GM12878 (cell line): ENCODE measurements at regions not wholly inside any gene's neighbourhood (a gene's known extent, or its start where the extent isn't known, plus 50 kb on each side); places are given as distances from the start of the nearest gene placed in this dataset.

Experiments used
- ATAC-seq: fragments of 200-7000 bp; cut with Tn5 transposase; 3 replicates; pipeline ENCODE4 v1.9.1; 2020; ENCODE audit warnings: mild to moderate bottlenecking, moderate library complexity
- BruUV-seq: library from RNA; stranded (reverse); fragments of 400-500 nt; replicated peaks from 2 replicates; lab custom pipeline; 2021; lab: Mats Ljungman, UMichigan
- CTCF ChIA-PET: fragments of 300-600 bp; sonication (Branson Sonifier 250); formaldehyde crosslinking; extraction: SDS; loops from one replicate; lab custom pipeline; 2021; ENCODE audit warnings: inconsistent platforms; lab: Yijun Ruan, JAX
- POLR2A ChIA-PET: fragments of 350-600 bp; formaldehyde crosslinking; extraction: SDS; loops from one replicate; lab custom pipeline; 2021; ENCODE audit warnings: inconsistent platforms; lab: Charles Lee
- RAD21 ChIA-PET: fragments of 300-600 bp; sonication (Branson Sonifier 250); formaldehyde crosslinking; loops from one replicate; lab custom pipeline; 2023; ENCODE audit warnings: antibody characterized with exemption; ENCODE audit not compliant: unreplicated experiment; lab: Charles Lee
- SMC1A ChIA-PET: fragments of 300-600 bp; sonication (Branson Sonifier 250); formaldehyde crosslinking; loops from one replicate; lab custom pipeline; 2023; ENCODE audit not compliant: unreplicated experiment, uncharacterized antibody; lab: Charles Lee
- DNase-seq: peaks from one replicate; pipeline ENCODE4 v3.0.0-alpha.2; 2011; ENCODE audit warnings: low read depth, low spot score
- FAIRE-seq: peaks from 3 replicates; lab custom pipeline; 2011; peaks lifted over from hg19 to GRCh38; lab: Jason Lieb, UNC
- H2AFZ ChIP-seq: 2 replicates; pipeline ENCODE4 v1.6.0; 2011; ENCODE audit warnings: low read depth, low read length, control low read depth; ENCODE audit not compliant: control insufficient read depth
- H3K27ac ChIP-seq: 2 replicates; pipeline ENCODE4 v1.5.1; 2011; ENCODE audit warnings: control low read depth; ENCODE audit not compliant: control insufficient read depth, insufficient read depth
- H3K27me3 ChIP-seq, 2 experiments: replicated peaks in 1 of 2; 2 replicates each; pipeline versions ENCODE4 v1.6.0 to v1.6.1; 2011; ENCODE audit warnings: low read length in 1 of 2; ENCODE audit not compliant: control insufficient read depth in 2 of 2, insufficient read depth in 2 of 2
- H3K36me3 ChIP-seq, 2 experiments: 2 replicates each; pipeline ENCODE4 v1.5.1; 2011; ENCODE audit warnings: low read length in 1 of 2; ENCODE audit not compliant: control insufficient read depth in 2 of 2, insufficient read depth in 2 of 2
- H3K4me1 ChIP-seq: 2 replicates; pipeline ENCODE4 v1.6.1; 2011; ENCODE audit warnings: mild to moderate bottlenecking, low read length, moderate library complexity, mixed read lengths; ENCODE audit not compliant: control insufficient read depth, insufficient read depth
- H3K4me2 ChIP-seq: 2 replicates; pipeline ENCODE4 v1.6.0; 2011; ENCODE audit warnings: control low read depth; ENCODE audit not compliant: control insufficient read depth, insufficient read depth
- H3K4me3 ChIP-seq: fragments of 200-600 bp; sonication (generic); 2 replicates; pipeline ENCODE4 v1.5.1; 2016
- H3K79me2 ChIP-seq: 2 replicates; pipeline ENCODE4 v1.6.0; 2011; ENCODE audit warnings: low read length; ENCODE audit not compliant: control insufficient read depth, insufficient read depth
- H3K9ac ChIP-seq: 2 replicates; pipeline ENCODE4 v1.8.0; 2011; ENCODE audit warnings: low read length, control low read depth, mixed read lengths; ENCODE audit not compliant: control insufficient read depth, insufficient read depth
- H3K9me3 ChIP-seq: replicated peaks from 3 replicates; pipeline ENCODE4 v1.5.1; 2011; ENCODE audit warnings: mild to moderate bottlenecking, low read length; ENCODE audit not compliant: control insufficient read depth, insufficient read depth
- H4K20me1 ChIP-seq: 2 replicates; pipeline ENCODE4 v1.6.0; 2011; ENCODE audit not compliant: control insufficient read depth, insufficient read depth
- CBX3 ChIP-seq: fragments of 200-600 bp; sonication (generic); IDR thresholded peaks from 2 replicates; pipeline ENCODE4 v1.6.1; 2016; ENCODE audit warnings: low read depth, borderline replicate concordance
- E4F1 ChIP-seq: fragments of 450-650 bp; IDR thresholded peaks from 2 replicates; pipeline ENCODE4 v1.6.1; 2018; ENCODE audit warnings: borderline replicate concordance, mild to moderate bottlenecking; ENCODE audit not compliant: partially characterized antibody
- EP300 ChIP-seq, 2 experiments: fragments of 150-350 bp in 1 of 2; IDR thresholded peaks; 2 replicates each; pipeline ENCODE4 v1.6.1; 2011 to 2012; ENCODE audit warnings: low read depth in 2 of 2, low read length in 2 of 2, borderline replicate concordance in 1 of 2, improper control_type of control experiment in 1 of 2, inconsistent platforms in 1 of 2; ENCODE audit not compliant: control insufficient read depth in 1 of 2
- EZH2 ChIP-seq: IDR thresholded peaks from 2 replicates; pipeline ENCODE4 v1.6.1; 2012; ENCODE audit warnings: low read depth, mild to moderate bottlenecking, control low read depth, inconsistent platforms, low read length, borderline replicate concordance; ENCODE audit not compliant: control insufficient read depth
- FOS ChIP-seq: IDR thresholded peaks from 3 replicates; pipeline ENCODE4 v1.6.1; 2011; ENCODE audit warnings: borderline replicate concordance; ENCODE audit not compliant: insufficient read length; ENCODE audit errors: extremely low read depth
- HDAC6 ChIP-seq: fragments of 200-600 bp; sonication (generic); IDR thresholded peaks from one replicate; pipeline ENCODE4 v1.8.0; 2017; ENCODE audit warnings: antibody characterized with exemption; ENCODE audit not compliant: unreplicated experiment
- RAD51 ChIP-seq: fragments of 450-650 bp; IDR thresholded peaks from 2 replicates; pipeline ENCODE4 v1.6.1; 2016; ENCODE audit warnings: moderate library complexity, mild to moderate bottlenecking, inconsistent platforms
- RUNX3 ChIP-seq: IDR thresholded peaks from 2 replicates; pipeline ENCODE4 v1.6.1; 2012; ENCODE audit warnings: low read length, inconsistent platforms
- SIX5 ChIP-seq: IDR thresholded peaks from 2 replicates; pipeline ENCODE4 v1.6.1; 2011; ENCODE audit warnings: mild to moderate bottlenecking, low read depth, low read length, moderate library complexity; ENCODE audit not compliant: severe bottlenecking
- ZNF24 ChIP-seq: fragments of 450-650 bp; IDR thresholded peaks from 2 replicates; pipeline ENCODE4 v1.6.1; 2017; ENCODE audit warnings: antibody characterized with exemption, mild to moderate bottlenecking
- ZNF384 ChIP-seq: IDR thresholded peaks from 2 replicates; pipeline ENCODE4 v1.6.1; 2012; ENCODE audit warnings: low read depth, mild to moderate bottlenecking, low read length, improper control_type of control experiment, borderline replicate concordance
- WGBS: methylation state at CpG from one replicate; pipeline ENCODE4 v1.1.6; 2016; ENCODE audit warnings: low lambda C conversion rate; ENCODE audit not compliant: insufficient replicate concordance, insufficient coverage; ENCODE audit errors: missing lambda C conversion rate; 5-methylcytosine and 5-hydroxymethylcytosine counted together
- in situ Hi-C: fragments of 300-500 bp; cut with MboI; formaldehyde crosslinking; loops from 9 replicates; pipeline ENCODE4 v1.14.3; 2018; ENCODE audit warnings: mixed read lengths
- intact Hi-C: fragments of 100-400 bp; cut with micrococcal nuclease; formaldehyde crosslinking; loops from one replicate; pipeline ENCODE4 v1.14.2; 2022; ENCODE audit not compliant: unreplicated experiment
- TF ChIP-seq, protein P1 (sequence below): fragments of 450-650 bp; IDR thresholded peaks from 2 replicates; pipeline ENCODE4 v1.6.1; 2018; ENCODE audit warnings: mild to moderate bottlenecking, low read depth, moderate library complexity; ENCODE audit not compliant: partially characterized antibody
- TF ChIP-seq, protein P2 (sequence below): fragments of 450-650 bp; IDR thresholded peaks from 2 replicates; pipeline ENCODE4 v1.6.1; 2017; ENCODE audit warnings: low read depth, mild to moderate bottlenecking, moderate library complexity

DNA sequence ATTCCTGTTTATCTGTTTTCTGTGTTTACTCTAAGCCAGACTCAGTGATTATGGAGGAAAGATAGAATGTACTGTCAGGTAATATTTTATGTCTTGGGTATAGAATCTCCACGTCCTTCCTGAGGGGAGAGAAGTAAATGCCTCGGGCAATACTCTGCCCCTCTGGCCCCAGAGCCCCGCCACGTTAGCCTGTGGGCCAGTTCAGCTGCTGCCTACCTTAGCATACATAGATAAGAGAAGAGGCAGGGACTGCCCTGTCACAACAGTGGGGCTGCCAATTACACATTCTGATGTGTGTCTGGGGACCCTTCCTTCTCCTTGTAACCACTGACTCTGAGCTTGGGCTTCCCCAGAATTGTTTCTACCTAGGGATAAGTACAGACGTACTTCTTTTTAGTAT lies 347.7 kb upstream of the ATP11B start:
- no peak for FAIRE-seq
- ChIA-PET SMC1A (no interaction called here), POLR2A (no interaction called here), CTCF (no interaction called here), RAD21 (no interaction called here)
- no peaks in the 10 kb centered on the region for H3K4me1 ChIP-seq
- no peaks in the 10 kb centered on the region for H3K79me2 ChIP-seq
- TF ChIP-seq CBX3 (no peak), RUNX3 (no peak), RAD51 (no peak), ZNF384 (no peak), E4F1 (no peak), SIX5 (no peak), EZH2 (no peak), HDAC6 (no peak), EP300 (IDR thresholded peaks at IDR 0.05; ENCODE audit: borderline replicate concordance in 1 of 2, control insufficient read depth in 1 of 2, low read depth in 2 of 2, low read length in 2 of 2) (no peak), ZNF24 (no peak), FOS (no peak)
- TF ChIP-seq, protein P1, sequence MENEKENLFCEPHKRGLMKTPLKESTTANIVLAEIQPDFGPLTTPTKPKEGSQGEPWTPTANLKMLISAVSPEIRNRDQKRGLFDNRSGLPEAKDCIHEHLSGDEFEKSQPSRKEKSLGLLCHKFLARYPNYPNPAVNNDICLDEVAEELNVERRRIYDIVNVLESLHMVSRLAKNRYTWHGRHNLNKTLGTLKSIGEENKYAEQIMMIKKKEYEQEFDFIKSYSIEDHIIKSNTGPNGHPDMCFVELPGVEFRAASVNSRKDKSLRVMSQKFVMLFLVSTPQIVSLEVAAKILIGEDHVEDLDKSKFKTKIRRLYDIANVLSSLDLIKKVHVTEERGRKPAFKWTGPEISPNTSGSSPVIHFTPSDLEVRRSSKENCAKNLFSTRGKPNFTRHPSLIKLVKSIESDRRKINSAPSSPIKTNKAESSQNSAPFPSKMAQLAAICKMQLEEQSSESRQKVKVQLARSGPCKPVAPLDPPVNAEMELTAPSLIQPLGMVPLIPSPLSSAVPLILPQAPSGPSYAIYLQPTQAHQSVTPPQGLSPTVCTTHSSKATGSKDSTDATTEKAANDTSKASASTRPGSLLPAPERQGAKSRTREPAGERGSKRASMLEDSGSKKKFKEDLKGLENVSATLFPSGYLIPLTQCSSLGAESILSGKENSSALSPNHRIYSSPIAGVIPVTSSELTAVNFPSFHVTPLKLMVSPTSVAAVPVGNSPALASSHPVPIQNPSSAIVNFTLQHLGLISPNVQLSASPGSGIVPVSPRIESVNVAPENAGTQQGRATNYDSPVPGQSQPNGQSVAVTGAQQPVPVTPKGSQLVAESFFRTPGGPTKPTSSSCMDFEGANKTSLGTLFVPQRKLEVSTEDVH = no peak
- TF ChIP-seq, protein P2, sequence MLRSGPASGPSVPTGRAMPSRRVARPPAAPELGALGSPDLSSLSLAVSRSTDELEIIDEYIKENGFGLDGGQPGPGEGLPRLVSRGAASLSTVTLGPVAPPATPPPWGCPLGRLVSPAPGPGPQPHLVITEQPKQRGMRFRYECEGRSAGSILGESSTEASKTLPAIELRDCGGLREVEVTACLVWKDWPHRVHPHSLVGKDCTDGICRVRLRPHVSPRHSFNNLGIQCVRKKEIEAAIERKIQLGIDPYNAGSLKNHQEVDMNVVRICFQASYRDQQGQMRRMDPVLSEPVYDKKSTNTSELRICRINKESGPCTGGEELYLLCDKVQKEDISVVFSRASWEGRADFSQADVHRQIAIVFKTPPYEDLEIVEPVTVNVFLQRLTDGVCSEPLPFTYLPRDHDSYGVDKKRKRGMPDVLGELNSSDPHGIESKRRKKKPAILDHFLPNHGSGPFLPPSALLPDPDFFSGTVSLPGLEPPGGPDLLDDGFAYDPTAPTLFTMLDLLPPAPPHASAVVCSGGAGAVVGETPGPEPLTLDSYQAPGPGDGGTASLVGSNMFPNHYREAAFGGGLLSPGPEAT = no peak
- intact Hi-C loops (no loop called here), in situ Hi-C loops (no loop called here)
- H3K4me3 ChIP-seq = no peak overlapping the region
- no peak for ATAC-seq
- H3K36me3 ChIP-seq = no peaks in the 10 kb centered on the region
- no peak for DNase-seq
- H3K4me2 ChIP-seq = no peak overlapping the region
- H2AFZ ChIP-seq = no peak overlapping the region
- H3K9me3 ChIP-seq = no peaks in the 10 kb centered on the region
- H4K20me1 ChIP-seq = no peaks in the 10 kb centered on the region
- no peaks in the 10 kb centered on the region for H3K27me3 ChIP-seq
- 8% methylated on average over 5 of the region's 5 CpGs for WGBS
- H3K9ac ChIP-seq = no peak overlapping the region
- no peak overlapping the region for H3K27ac ChIP-seq
- no TSS peak for BruUV-seq
